Heart right ventricle (tissue), 16 donors: ENCODE measurements at regions not wholly inside any gene's neighbourhood (a gene's known extent, or its start where the extent isn't known, plus 50 kb on each side); places are given as distances from the start of the nearest gene placed in this dataset.
A peak's percentile ranks its signal among the peaks of the same experiment; 100 is the strongest.

ENCODE experiments used
- ATAC-seq, 8 donors: fragments of 200-7000 bp; cut with Tn5 transposase; one replicate each; pipeline ENCODE4 v1.9.1; 2020; ENCODE audit warnings: mild to moderate bottlenecking in 8 of 8, moderate library complexity in 8 of 8, moderate number of reproducible peaks in 1 of 8
- DNase-seq, 2 donors: peaks; one replicate each; pipeline ENCODE4 v3.0.0-alpha.2; 2020
- H3K27ac ChIP-seq, 10 donors: fragments of 200-600 bp; sonication (generic) in 2 of 10; one replicate each; pipeline versions ENCODE4 v1.5.0 to v1.8.0; 2020 to 2022; ENCODE audit warnings: mild to moderate bottlenecking in 3 of 10
- H3K27me3 ChIP-seq, 7 donors: fragments of 200-600 bp; one replicate each; pipeline ENCODE4 v1.8.0; 2021 to 2022; ENCODE audit warnings: mild to moderate bottlenecking in 2 of 7
- H3K36me3 ChIP-seq, 9 donors: fragments of 200-600 bp; sonication (generic) in 1 of 9; one replicate each; pipeline versions ENCODE4 v1.5.0 to v1.8.0; 2020 to 2022; ENCODE audit warnings: mild to moderate bottlenecking in 2 of 9
- H3K4me1 ChIP-seq, 9 donors: fragments of 200-600 bp; sonication (generic) in 1 of 9; one replicate each; pipeline versions ENCODE4 v1.5.0 to v1.8.0; 2020 to 2022; ENCODE audit warnings: mild to moderate bottlenecking in 4 of 9
- H3K4me3 ChIP-seq, 10 donors: fragments of 200-600 bp; sonication (generic) in 2 of 10; one replicate each; pipeline versions ENCODE4 v1.5.0 to v1.8.0; 2020 to 2022; ENCODE audit warnings: mild to moderate bottlenecking in 7 of 10, moderate library complexity in 2 of 10
- H3K9me3 ChIP-seq, 11 donors: fragments of 200-600 bp in 10 of 11; sonication (generic) in 2 of 11; one replicate each; pipeline versions ENCODE4 v1.5.0 to v1.8.0; 2013 to 2022; ENCODE audit warnings: mild to moderate bottlenecking in 2 of 11, control low read depth in 1 of 11, moderate library complexity in 1 of 11
- WGBS, 2 donors: extraction: QIAGEN DNeasy Blood & Tissue Kit; methylation state at CpG; one replicate each; pipeline ENCODE4 v1.1.7; 2013; ENCODE audit warnings: inconsistent platforms in 1 of 2; 5-methylcytosine and 5-hydroxymethylcytosine counted together
- intact Hi-C, 10 donors: fragments of 100-400 bp; cut with DNase I; formaldehyde crosslinking; loops; one replicate each; pipeline versions ENCODE4 v1.11.1 to v1.14.2; 2022
- TF ChIP-seq, protein P1 (sequence below), 9 donors: fragments of 200-600 bp; sonication (generic) in 2 of 9; IDR thresholded peaks; one replicate each; pipeline versions ENCODE4 v1.5.0 to v1.8.0; 2021 to 2022; ENCODE audit warnings: antibody characterized with exemption in 9 of 9, mild to moderate bottlenecking in 5 of 9, moderate library complexity in 1 of 9
- donor health status: Arrhythmogenic right ventricular cardiomyopathy.
- donor health status: ischemic (EF 13 %, LVEDD 7.1; RV severe dilation, severe dysfunction).
- donor health status: healthy with polysubstance abuse.
- donor health status: DM: no; HTN: yes; CAD: no.
- donor health status: DM: no; HTN: no; CAD: no.
- donor health status: ischemic (EF 25% LVEDD 6.9; RV normal size, moderate dysfunction).
- donor health status: ischemic (EF 25% LVEDD 5.7; RV mildly dilated, moderate dysfunction).
- donor health status: healthy.
- donor health status: DM: yes; HTN: yes; CAD: no.
- donor health status: Ischemic cardiomyopathy.
- donor health status: ischemic (EF 35%, LVEDD 5.7; RV mildly dilated, moderate dysfunction).
- donor health status: nonischemic (EF 11% LVEDD 7.7; RV severe dilation, severe dysfunction).
- donor health status: DM: yes; HTN: yes; CAD: no.
- donor health status: PGD.
- donor health status: ischemic (EF 29% LVEDD 5.4; RV normal size, mild dysfunction).
- donor health status: nonischemic (EF 23%, LVEDD 6.1; RV moderate dilation, normal function).

DNA sequence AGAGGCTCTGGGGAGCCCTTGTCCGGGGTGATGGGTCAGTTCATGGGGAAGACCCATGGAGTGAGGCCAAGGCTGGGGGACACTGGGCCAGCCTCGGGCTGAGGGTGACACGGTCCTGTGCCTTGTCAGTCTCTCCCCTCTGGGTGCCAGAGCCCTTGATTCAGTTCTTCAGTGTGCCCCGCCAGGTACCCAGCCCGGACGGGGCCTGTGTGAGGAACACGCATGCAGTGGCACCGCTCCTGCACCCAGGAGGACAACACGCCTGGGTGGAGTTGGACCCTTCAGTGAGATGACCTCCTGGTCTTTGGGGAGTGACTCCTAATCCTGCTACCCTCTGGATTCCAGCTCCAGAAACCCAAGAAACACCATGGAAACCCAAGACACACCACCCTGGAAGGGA lies 264.4 kb downstream of the LOXHD1 start:
- TF ChIP-seq, protein P1, sequence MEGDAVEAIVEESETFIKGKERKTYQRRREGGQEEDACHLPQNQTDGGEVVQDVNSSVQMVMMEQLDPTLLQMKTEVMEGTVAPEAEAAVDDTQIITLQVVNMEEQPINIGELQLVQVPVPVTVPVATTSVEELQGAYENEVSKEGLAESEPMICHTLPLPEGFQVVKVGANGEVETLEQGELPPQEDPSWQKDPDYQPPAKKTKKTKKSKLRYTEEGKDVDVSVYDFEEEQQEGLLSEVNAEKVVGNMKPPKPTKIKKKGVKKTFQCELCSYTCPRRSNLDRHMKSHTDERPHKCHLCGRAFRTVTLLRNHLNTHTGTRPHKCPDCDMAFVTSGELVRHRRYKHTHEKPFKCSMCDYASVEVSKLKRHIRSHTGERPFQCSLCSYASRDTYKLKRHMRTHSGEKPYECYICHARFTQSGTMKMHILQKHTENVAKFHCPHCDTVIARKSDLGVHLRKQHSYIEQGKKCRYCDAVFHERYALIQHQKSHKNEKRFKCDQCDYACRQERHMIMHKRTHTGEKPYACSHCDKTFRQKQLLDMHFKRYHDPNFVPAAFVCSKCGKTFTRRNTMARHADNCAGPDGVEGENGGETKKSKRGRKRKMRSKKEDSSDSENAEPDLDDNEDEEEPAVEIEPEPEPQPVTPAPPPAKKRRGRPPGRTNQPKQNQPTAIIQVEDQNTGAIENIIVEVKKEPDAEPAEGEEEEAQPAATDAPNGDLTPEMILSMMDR (IDR thresholded peaks at IDR 0.05) = no peak
- Histone ChIP-seq H3K9me3 (no peaks in the 10 kb centered on the region), H3K27me3 (no peaks in the 10 kb centered on the region), H3K4me3 (no peak overlapping the region), H3K27ac (no peak overlapping the region), H3K36me3 (no peaks in the 10 kb centered on the region), H3K4me1 (peaks cover 3 to 16% (median 8%) of the 10 kb centered on the region in 9 donors)
- intact Hi-C loops = loop anchor here in 1 of 10 donors (5.0 kb wide), 1 partner anchor 125 kb away; no protein-coding TSS in a partner anchor
- no peak for ATAC-seq
- DNase-seq = no peak
- WGBS, 2 donors = 96% methylated on average over 9 of the region's 9 CpGs

DNA sequence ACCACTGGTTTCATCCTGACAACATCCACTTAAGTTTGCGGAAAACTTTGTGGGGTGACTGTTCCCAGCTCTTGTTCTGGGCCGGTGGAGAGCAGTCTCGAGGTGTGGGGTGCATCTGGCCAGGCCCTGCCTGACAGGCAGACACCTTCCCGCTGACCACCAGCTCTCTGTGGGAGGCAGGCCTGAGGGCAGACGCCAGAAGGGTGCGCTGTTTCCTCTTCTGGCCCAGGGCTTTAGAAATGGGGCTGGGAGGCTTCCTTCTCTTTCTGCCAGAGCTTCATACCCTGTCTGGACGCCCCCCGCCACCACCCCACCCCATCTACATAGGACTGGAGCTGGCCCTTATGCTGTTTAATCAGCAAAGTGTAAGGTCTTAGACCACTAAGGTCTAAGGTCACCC lies 263.8 kb downstream of the LOXHD1 start:
- no peak for ATAC-seq

DNA sequence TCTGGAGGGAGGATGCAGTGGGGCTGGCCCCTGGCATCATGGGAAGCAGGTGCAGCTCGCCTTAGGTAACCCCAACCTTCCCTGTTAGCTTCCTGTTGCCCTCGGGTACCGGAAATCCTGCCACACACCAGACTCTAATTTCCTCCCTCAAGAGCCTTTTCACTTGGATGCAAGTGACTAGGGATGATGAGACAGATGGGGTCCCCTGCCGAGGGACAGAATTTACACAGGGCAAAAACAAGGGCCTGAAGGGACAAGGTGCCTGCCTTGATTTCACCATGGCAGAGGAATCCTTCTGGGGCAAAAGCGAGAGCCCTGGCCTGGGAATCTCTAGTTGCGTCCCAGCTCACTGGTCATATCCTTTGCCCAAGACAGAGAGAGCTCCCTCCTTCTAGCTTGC lies 263.1 kb downstream of the LOXHD1 start:
- WGBS, 2 donors = 78 to 84% methylated on average over 6 of the region's 6 CpGs
- Histone ChIP-seq H3K27me3 (no peaks in the 10 kb centered on the region), H3K36me3 (no peaks in the 10 kb centered on the region), H3K9me3 (no peaks in the 10 kb centered on the region), H3K4me1 (peaks cover 0 to 8% (median 0%) of the 10 kb centered on the region in 9 donors), H3K27ac (no peak overlapping the region), H3K4me3 (no peak overlapping the region)
- intact Hi-C loops = loop anchor here in 1 of 10 donors (5.0 kb wide), 1 partner anchor 123 kb away; no protein-coding TSS in a partner anchor
- TF ChIP-seq, protein P1 (IDR thresholded peaks at IDR 0.05) = no peak
- no peak for ATAC-seq
- DNase-seq = no peak

More for the DNA sequence above, 263.8 kb downstream of the LOXHD1 start:
- WGBS, 2 donors = 76 to 84% methylated on average over 8 of the region's 8 CpGs
- H3K9me3 ChIP-seq = no peaks in the 10 kb centered on the region
- intact Hi-C loops = loop anchor here in 1 of 10 donors (5.0 kb wide), 1 partner anchor 124 kb away; no protein-coding TSS in a partner anchor
- no peaks in the 10 kb centered on the region for H3K36me3 ChIP-seq
- no peak for DNase-seq
- no peak overlapping the region for H3K27ac ChIP-seq
- no peaks in the 10 kb centered on the region for H3K27me3 ChIP-seq
- TF ChIP-seq, protein P1 (IDR thresholded peaks at IDR 0.05) = peak in 3 of 9 donors; percentile 8 to 18 (median 18)
- peaks cover 0 to 9% (median 2%) of the 10 kb centered on the region in 9 donors for H3K4me1 ChIP-seq
- H3K4me3 ChIP-seq = no peak overlapping the region

DNA sequence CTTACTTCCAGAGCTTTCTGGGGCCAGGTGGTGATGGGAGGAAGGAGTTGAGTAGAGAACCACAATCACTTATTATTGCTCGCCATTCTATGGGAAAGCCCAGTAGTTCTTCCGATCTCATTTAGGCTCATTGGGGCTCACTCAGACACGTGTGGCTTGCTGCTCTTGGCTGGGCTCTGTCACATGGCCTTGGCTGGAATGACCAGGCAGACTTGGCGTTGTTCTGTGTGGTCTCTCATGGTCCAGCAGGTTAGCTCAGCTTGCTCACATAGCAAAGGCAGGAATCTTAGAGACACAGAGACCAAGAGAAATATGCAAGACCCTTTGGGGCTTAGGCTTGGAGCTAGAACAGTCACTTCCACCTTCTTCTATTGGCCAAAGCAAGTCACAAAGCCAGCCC lies 261.2 kb downstream of the LOXHD1 start:
- intact Hi-C loops = no loop called here
- no peak overlapping the region for H3K4me3 ChIP-seq
- 93 to 95% methylated on average over 4 of the region's 4 CpGs for WGBS, 2 donors
- TF ChIP-seq, protein P1 (IDR thresholded peaks at IDR 0.05) = no peak
- ATAC-seq (no peak), DNase-seq (no peak)
- H3K27ac ChIP-seq = no peak overlapping the region
- no peaks in the 10 kb centered on the region for H3K27me3 ChIP-seq
- peaks cover 0 to 21% (median 0%) of the 10 kb centered on the region in 9 donors for H3K4me1 ChIP-seq
- H3K9me3 ChIP-seq = no peaks in the 10 kb centered on the region
- H3K36me3 ChIP-seq = no peaks in the 10 kb centered on the region
